ENCODE measurements at regions not wholly inside any gene's neighbourhood (a gene's known extent, or its start where the extent isn't known, plus 50 kb on each side); places are given as distances from the start of the nearest gene placed in this dataset.
"Not testable (repeated sequence)": the region's sequence is repeated elsewhere in the genome, so short reads cannot be mapped to it uniquely, and the experiment has no call there.

- DNase-seq (ENCODE audit: low read depth in 1 of 2, low spot score in 1 of 2) = not testable (repeated sequence)
Observed at GRCh38 chr6:15023018-15023417, 222.9 kb upstream of the JARID2 start.

DNA sequence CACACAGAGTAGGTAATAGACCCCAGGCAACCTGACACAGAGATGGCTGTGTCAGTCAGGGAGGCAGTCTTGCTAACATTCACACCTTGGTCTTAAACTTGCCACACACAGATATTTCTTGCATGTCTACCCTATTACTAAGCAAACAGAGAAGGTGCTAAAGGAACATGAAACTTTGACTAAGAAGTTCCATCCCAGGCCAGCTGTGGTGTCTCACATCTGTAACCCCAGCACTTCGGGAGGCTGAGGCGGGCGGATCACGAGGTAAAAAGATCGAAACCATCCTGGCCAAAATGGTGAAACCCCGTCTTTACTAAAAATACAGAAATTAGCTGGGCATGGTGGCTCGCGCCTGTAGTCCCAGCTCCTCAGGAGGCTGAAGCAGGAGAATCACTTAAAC lies 222.4 kb upstream of the JARID2 start:
- DNase-seq (ENCODE audit: low read depth in 1 of 2, low spot score in 1 of 2) = peak in 1 of 2 donors; percentile 37

GRCh38 chr6:15025446-15025845 lies 220.4 kb upstream of the JARID2 start:
- no peak for DNase-seq (ENCODE audit: low read depth in 1 of 2, low spot score in 1 of 2)

DNA sequence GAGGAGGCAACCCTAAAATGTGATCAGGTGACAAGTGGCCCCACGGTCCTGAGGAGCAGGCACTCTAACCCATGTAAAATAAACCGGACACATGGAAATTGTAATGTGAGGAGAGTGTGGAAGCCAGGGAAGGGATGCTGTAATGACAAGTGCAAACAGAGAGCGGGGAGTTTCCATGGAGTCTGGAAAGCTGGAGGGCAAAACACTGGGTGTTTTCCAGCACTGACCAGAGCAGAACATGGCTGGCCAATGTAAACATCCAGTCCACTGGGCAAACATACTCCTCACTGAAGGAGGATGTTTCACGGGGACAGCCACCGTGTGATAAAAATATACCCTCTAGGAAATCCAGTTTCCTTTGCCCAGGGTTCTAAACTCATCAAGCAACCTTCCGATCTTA lies 219.0 kb upstream of the JARID2 start:
- DNase-seq (ENCODE audit: low read depth in 1 of 2, low spot score in 1 of 2) = no peak

GRCh38 chr6:15027472-15027871 lies 218.4 kb upstream of the JARID2 start:
- no peak for DNase-seq (ENCODE audit: low read depth in 1 of 2, low spot score in 1 of 2)

- no peak for DNase-seq (ENCODE audit: low read depth in 1 of 2, low spot score in 1 of 2)
Observed at GRCh38 chr6:15032015-15032414, 213.9 kb upstream of the JARID2 start.

- no peak for DNase-seq (ENCODE audit: low read depth in 1 of 2, low spot score in 1 of 2)
Observed at GRCh38 chr6:15033850-15034203, 212.0 kb upstream of the JARID2 start.

GRCh38 chr6:15036690-15037245 lies 209.1 kb upstream of the JARID2 start:
- no peak for DNase-seq (ENCODE audit: low read depth in 1 of 2, low spot score in 1 of 2)

- no peak for DNase-seq (ENCODE audit: low read depth in 1 of 2, low spot score in 1 of 2)
Observed at GRCh38 chr6:15037253-15037652, 208.6 kb upstream of the JARID2 start.

DNA sequence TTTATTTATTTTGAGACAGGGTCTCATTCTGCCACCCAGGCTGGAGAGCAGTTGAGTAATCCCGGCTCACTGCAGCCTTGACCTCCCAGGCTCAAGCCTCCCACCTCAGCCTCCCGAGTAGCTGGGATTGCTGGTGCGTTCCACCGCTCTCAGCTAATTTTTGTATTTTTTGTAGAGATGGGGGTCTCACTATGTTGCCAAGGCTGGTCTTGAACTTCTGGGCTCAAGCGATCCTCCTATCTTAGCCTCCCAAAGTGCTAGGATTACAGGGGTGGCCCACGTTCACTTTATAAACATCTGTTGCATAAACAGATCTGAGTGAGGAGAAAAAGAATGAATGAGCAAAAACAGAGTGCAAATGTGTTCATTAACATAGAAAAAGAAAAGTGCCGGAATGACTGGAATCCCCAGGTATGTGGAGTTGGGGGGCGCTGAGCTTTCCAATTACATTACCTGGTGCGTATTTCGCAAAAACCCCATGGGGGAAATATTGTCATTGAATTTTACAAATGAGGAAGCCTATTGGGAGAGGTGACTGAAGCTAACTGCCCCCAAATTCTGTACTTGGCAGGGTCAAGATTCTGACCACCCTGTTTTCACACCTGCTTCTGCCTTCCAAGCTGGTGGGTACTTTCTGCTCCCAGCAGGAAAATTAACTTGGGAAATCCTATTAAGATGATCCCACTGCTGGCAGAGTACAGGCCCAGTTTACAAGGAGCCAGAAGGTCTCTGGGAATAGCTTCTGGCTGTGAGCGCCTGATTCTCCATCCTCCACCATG lies 207.7 kb upstream of the JARID2 start:
- DNase-seq (ENCODE audit: low read depth in 1 of 2, low spot score in 1 of 2) = no peak

DNA sequence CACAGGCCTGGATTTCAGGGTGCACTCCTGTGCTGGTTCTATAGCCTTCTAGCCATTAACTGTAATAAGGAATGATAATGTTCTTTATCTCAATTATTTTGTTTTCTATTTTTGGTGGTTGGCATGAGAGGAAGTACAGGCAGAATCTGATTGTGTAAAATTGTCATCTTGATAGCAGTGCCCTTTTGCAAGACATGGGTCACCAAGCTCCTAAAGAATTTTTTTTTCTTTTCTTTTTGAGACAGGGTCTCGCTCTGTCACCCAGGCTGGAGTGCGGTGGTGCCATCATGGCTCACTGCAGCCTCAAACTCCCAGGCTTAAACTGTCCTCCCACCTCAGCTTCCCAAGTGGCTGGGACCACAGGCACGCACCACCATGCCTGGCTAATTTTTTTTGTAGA lies 206.7 kb upstream of the JARID2 start:
- no peak for DNase-seq (ENCODE audit: low read depth in 1 of 2, low spot score in 1 of 2)

DNA sequence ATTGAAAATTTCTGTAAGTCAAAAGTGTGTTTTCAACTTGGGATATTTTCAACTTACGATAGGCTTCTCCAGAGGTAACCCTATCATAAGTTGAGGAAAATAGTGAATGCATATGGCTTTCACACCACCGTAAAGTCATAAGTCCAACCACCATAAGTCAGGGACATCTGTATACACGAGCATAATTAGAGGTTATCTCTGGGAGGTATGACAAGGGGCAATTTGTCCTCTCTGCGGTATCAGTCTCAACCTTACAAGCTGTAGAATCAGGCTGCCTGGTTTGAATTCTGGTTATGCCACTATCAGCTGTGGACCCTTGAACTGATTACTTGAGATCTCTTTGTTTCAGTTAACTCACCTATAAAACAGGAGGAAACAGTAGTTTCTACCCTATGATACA lies 202.9 kb upstream of the JARID2 start:
- DNase-seq (ENCODE audit: low read depth in 1 of 2, low spot score in 1 of 2) = no peak

- DNase-seq (ENCODE audit: low read depth in 1 of 2, low spot score in 1 of 2) = no peak
Observed at GRCh38 chr6:15044146-15044882, 201.6 kb upstream of the JARID2 start.

DNA sequence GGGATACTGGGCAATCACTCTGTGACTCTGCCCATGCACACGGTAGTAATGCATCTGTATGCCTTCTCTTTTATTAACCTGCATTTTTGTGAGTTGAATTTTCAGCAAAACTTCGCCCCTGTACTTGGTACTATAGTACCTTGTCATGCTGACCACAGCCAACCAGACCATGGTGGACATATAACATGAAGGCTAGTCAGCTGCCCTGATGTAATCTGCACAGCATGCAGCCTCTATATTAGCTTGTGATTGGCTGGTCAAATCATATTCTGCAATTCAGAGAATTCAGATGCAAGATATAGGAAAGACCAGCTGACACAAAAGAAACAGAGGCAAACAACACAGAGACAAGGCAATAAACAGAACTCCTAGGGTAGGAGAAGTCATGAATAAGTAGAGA lies 200.9 kb upstream of the JARID2 start:
- no peak for DNase-seq (ENCODE audit: low read depth in 1 of 2, low spot score in 1 of 2)

DNA sequence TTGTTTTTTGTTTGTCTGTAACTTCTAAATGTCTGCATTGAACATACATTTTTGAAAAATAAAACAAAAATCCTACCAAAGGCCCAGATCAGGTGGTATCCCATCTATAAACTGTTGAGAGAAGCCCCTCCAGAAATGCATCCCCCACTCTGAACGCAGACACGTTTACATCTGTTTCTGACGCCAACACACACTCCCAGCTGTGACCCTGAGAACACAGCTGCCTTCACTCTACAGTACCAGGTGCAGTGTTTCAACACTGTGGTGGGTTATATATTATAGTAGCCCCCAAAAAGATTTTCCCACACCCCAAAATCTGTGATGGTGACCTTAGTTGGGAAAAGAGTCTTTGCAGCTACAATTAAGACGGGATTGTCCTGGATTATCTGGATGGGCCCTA lies 199.1 kb upstream of the JARID2 start:
- no peak for DNase-seq (ENCODE audit: low read depth in 1 of 2, low spot score in 1 of 2)

DNA sequence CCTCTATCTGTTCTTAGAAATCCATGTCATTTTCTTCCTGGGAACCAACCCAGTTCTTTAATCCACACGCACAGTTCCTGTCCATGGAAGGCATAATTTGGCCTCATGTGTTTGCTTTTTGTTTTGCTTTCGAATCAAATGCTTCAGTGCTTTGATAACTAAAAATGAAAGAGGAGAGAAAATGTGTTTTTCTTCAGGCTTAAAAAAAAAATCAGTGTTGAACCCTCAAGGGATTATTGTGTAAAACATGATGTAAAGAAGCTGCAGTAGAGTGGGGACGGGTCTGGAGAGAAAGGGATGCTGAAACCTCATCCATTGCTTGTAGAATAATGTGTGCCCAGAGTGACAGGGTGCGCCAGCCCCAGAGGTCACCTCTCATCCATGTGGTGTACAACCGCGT lies 197.5 kb upstream of the JARID2 start:
- DNase-seq (ENCODE audit: low read depth in 1 of 2, low spot score in 1 of 2) = no peak

DNA sequence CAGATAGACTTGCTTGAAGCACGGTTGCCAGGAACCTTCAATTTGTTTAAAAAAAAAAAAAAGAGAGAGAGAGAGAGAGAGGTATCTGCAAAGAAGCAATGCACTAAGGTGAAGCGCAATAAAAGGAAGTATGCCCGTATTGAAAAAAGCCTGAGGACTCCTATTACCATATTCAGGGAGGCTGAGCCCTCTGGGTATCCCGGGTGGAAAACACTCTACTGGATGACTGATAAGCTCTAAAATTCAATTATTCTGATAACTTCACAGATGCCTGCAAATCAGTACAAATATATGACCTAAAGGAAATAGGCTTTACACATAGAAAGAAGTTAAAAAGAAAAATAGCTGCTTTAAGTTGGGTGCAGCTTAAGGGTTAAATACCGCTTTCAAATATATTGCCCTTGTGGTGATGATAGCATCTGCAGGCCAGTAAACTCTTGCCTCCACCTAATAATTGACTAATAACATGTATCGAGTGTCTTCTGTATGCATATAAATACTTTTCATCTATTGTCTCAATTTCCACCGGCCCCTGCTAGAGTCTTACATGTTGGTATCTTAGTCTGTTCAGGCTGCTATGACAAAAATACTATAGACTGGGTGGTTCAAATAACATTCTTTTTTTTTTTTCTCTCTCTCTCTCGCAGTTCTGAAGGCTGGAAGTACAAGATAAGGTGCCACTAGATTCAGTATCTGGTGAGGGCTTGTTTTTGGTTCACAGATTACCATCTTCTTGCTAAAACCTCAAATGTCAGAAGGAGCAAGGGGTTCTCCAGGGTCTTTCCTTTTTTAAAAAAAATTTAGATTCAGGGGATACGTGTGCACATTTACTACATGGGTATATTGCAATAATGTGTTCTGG lies 187.4 kb upstream of the JARID2 start:
- no peak for DNase-seq (ENCODE audit: low read depth in 1 of 2, low spot score in 1 of 2)

DNA sequence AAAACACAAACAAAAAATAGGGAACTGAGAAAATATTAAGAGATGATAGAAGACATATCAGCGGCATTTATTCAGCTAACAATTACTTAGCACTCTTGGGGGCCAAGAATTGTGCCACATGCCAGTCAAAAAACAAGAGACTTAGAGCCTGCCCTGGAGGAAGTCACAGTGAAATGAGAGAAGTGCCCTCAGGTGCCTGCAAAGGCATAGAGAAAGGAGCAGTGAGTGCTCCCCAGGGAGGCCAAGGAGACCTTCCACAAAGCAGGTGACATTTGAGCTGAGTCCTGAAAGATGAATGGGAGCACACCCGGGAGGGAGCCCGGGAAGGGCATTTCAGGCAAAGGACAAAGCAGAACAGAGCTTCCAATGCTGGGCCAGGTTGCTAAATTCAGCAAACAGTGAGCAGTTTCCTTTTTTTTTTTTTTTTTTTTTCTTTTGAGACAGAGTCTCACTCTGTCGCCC lies 184.7 kb upstream of the JARID2 start:
- DNase-seq (ENCODE audit: low read depth in 1 of 2, low spot score in 1 of 2) = no peak

DNA sequence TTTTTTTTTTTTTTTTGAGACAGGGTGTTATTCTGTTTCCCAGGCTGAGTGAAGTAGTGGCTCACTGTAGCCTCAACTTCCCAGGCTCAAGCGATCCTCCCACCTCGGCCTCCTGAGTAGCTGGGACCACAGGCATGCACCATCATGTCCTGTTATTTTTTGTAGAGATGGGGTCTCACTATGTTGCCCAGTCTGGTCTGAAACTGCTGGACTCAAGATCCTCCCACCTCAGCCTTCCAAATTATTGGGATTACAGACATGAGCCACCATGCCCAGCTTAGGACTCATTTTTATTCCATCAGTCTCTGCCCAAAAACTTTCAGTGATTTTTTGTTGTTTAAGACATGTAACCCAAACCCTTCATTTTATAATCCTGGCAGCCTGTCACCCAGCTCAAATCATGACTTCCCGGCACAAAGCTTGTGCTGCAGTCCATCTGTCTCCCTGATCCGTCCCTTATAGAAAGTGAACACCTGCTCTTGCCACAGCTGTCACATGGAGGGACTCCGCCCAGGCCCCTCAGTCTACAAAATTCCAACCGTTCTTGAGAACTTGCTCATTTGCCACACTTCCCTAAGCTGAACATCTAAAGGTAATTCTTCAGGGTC lies 183.9 kb upstream of the JARID2 start:
- DNase-seq (ENCODE audit: low read depth in 1 of 2, low spot score in 1 of 2) = no peak

- DNase-seq (ENCODE audit: low read depth in 1 of 2, low spot score in 1 of 2) = no peak
Observed at GRCh38 chr6:15062516-15063252, 183.2 kb upstream of the JARID2 start.
